K562 (cell line): ENCODE measurements at regions not wholly inside any gene's neighbourhood (a gene's known extent, or its start where the extent isn't known, plus 50 kb on each side); places are given as distances from the start of the nearest gene placed in this dataset.
"Not testable (repeated sequence)": the region's sequence is repeated elsewhere in the genome, so short reads cannot be mapped to it uniquely, and the experiment has no call there.

Source experiments
- ATAC-seq: fragments of 200-7000 bp; cut with Tn5 transposase; 3 replicates; pipeline ENCODE4 v1.9.1; 2020; ENCODE audit warnings: moderate library complexity
- BruUV-seq: library from RNA; stranded (reverse); fragments of 400-500 nt; replicated peaks from 2 replicates; lab custom pipeline; 2021; lab: Mats Ljungman, UMichigan
- CTCF ChIA-PET: fragments of 300-600 bp; formaldehyde crosslinking; extraction: SDS; loops from one replicate; lab custom pipeline; 2021; ENCODE audit warnings: low intra/inter-chr PET ratio; lab: Yijun Ruan, JAX
- POLR2A ChIA-PET: fragments of 300-600, 350-650 bp; sonication (Branson Sonifier 250); formaldehyde crosslinking; extraction: SDS; loops from one replicate; lab custom pipeline; 2021; ENCODE audit warnings: antibody characterized with exemption, inconsistent platforms; lab: Yijun Ruan, JAX
- DNase-seq, 4 experiments: peaks; one replicate each; pipeline versions ENCODE4 v3.0.0 to v3.0.0-alpha.2; 2011 to 2018; ENCODE audit warnings: low spot score in 3 of 4, mixed read lengths in 3 of 4; ENCODE audit errors: extremely low read depth in 1 of 4
- FAIRE-seq: peaks from 2 replicates; lab custom pipeline; 2011; peaks lifted over from hg19 to GRCh38; lab: Jason Lieb, UNC
- H2AFZ ChIP-seq: 2 replicates; pipeline ENCODE4 v1.6.0; 2011; ENCODE audit warnings: low read depth, low read length, control low read depth, inconsistent platforms
- H3K27ac ChIP-seq: fragments of 200-600 bp; 3 replicates; pipeline ENCODE4 v1.8.0; 2011; ENCODE audit warnings: low read depth, mild to moderate bottlenecking, control low read depth, inconsistent platforms, low read length, moderate library complexity, mixed read lengths; ENCODE audit errors: extremely low read depth
- H3K27me3 ChIP-seq, 2 experiments: fragments of 300-600 bp in 1 of 2; 2 replicates in 1 of 2; 3 replicates in 1 of 2; pipeline versions ENCODE4 v1.6.0 to v1.8.0; 2011; ENCODE audit warnings: inconsistent platforms in 2 of 2, low read length in 2 of 2, mild to moderate bottlenecking in 1 of 2, mixed read lengths in 1 of 2, moderate library complexity in 1 of 2; ENCODE audit not compliant: control insufficient read depth in 2 of 2, insufficient read depth in 2 of 2
- H3K36me3 ChIP-seq: fragments of 300-600 bp; 3 replicates; pipeline ENCODE4 v1.8.0; 2011; ENCODE audit warnings: mild to moderate bottlenecking, low read length, inconsistent platforms; ENCODE audit not compliant: control insufficient read depth, insufficient read depth
- H3K4me1 ChIP-seq, 2 experiments: fragments of 200-600 bp in 1 of 2; replicated peaks in 1 of 2; 2 replicates in 1 of 2; 3 replicates in 1 of 2; pipeline versions ENCODE4 v1.5.1 to v1.8.0; 2011; ENCODE audit warnings: inconsistent platforms in 2 of 2, low read length in 2 of 2, mild to moderate bottlenecking in 1 of 2, mixed read lengths in 1 of 2, moderate library complexity in 1 of 2; ENCODE audit not compliant: control insufficient read depth in 2 of 2, insufficient read depth in 2 of 2
- H3K4me2 ChIP-seq: 2 replicates; pipeline ENCODE4 v1.6.1; 2011; ENCODE audit warnings: low read length, control low read depth, inconsistent platforms, mixed read lengths; ENCODE audit not compliant: insufficient read depth
- H3K4me3 ChIP-seq: fragments of 200-600 bp; sonication (generic), shearing (Covaris generic); 2 replicates; pipeline ENCODE4 v1.5.1; 2016; ENCODE audit warnings: control low read depth, inconsistent platforms
- H3K79me2 ChIP-seq: fragments of 200-600 bp; 3 replicates; pipeline ENCODE4 v1.8.0; 2011; ENCODE audit warnings: low read length, inconsistent platforms; ENCODE audit not compliant: control insufficient read depth, insufficient read depth
- H3K9ac ChIP-seq, 2 experiments: 2 replicates each; pipeline versions ENCODE4 v1.6.0 to v1.6.1; 2011; ENCODE audit warnings: low read depth in 2 of 2, low read length in 2 of 2, control low read depth in 1 of 2, inconsistent platforms in 1 of 2, mild to moderate bottlenecking in 1 of 2, mixed read lengths in 1 of 2; ENCODE audit not compliant: insufficient read depth in 1 of 2
- H3K9me1 ChIP-seq: one replicate; pipeline ENCODE4 v1.6.0; 2011; ENCODE audit warnings: inconsistent platforms, mild to moderate bottlenecking, low read length, moderate library complexity; ENCODE audit not compliant: control insufficient read depth, insufficient read depth
- H3K9me3 ChIP-seq: replicated peaks from 2 replicates; pipeline ENCODE4 v1.5.1; 2011; ENCODE audit warnings: low read depth, low read length, inconsistent platforms; ENCODE audit not compliant: control insufficient read depth, insufficient read depth
- H4K20me1 ChIP-seq: replicated peaks from 2 replicates; pipeline ENCODE4 v1.6.1; 2011; ENCODE audit warnings: low read length, inconsistent platforms, mixed read lengths; ENCODE audit not compliant: control insufficient read depth, insufficient read depth
- HOMEZ ChIP-seq: fragments of 250-450 bp; sonication (Bioruptor Pico); IDR thresholded peaks from 2 replicates; pipeline ENCODE4 v1.4.0; 2020; ENCODE audit warnings: mild to moderate bottlenecking, moderate library complexity
- NFE2 ChIP-seq: IDR thresholded peaks from 2 replicates; pipeline ENCODE4 v1.6.1; 2014; ENCODE audit warnings: antibody characterized with exemption, low read depth
- POLR2AphosphoS5 ChIP-seq: IDR thresholded peaks from 2 replicates; pipeline ENCODE4 v1.6.1; 2011; ENCODE audit warnings: mild to moderate bottlenecking, low read depth, low read length, moderate library complexity; ENCODE audit not compliant: control insufficient read depth, insufficient read depth
- WGBS: fragments of 100-300 bp; shearing (Covaris generic); methylation state at CpG from one replicate; pipeline ENCODE4 v1.1.6; 2016; ENCODE audit warnings: low coverage, mixed read lengths; ENCODE audit not compliant: insufficient coverage; ENCODE audit errors: missing lambda C conversion rate; 5-methylcytosine and 5-hydroxymethylcytosine counted together
- in situ Hi-C: fragments of 300-500 bp; cut with MboI; formaldehyde crosslinking; loops from 4 replicates; pipeline ENCODE4 v1.15.0; 2018; ENCODE audit warnings: inconsistent platforms, mixed read lengths
- intact Hi-C: fragments of 100-400 bp; cut with micrococcal nuclease; formaldehyde crosslinking; loops from 2 replicates; pipeline ENCODE4 v1.14.2; 2022

GRCh38 chr13:18739310-18739709 lies 442.3 kb downstream of the TUBA3C start (continued):
- TF ChIP-seq HOMEZ (no peak), POLR2AphosphoS5 (no peak), NFE2 (peak; percentile 16; the same call in 1 of the 2 replicates)

GRCh38 chr13:18738086-18738485 lies 443.5 kb downstream of the TUBA3C start:
- peak; percentile 57 for FAIRE-seq
- BruUV-seq, POLR2A ChIA-PET: not testable (repeated sequence)

GRCh38 chr13:18727138-18727537 lies 454.5 kb downstream of the TUBA3C start:
- FAIRE-seq, H2AFZ ChIP-seq, H3K4me2 ChIP-seq, H3K9me3 ChIP-seq, ATAC-seq, POLR2A ChIA-PET, H3K36me3 ChIP-seq, DNase-seq, H3K27me3 ChIP-seq, CTCF ChIA-PET, H3K9ac ChIP-seq, H3K27ac ChIP-seq, H3K4me3 ChIP-seq, H3K79me2 ChIP-seq, H3K4me1 ChIP-seq, H4K20me1 ChIP-seq, H3K9me1 ChIP-seq, BruUV-seq, in situ Hi-C loops, intact Hi-C loops: not testable (repeated sequence)
- 0% methylated on average over 5 of the region's 17 CpGs for WGBS

More at GRCh38 chr13:18738086-18738485, 443.5 kb downstream of the TUBA3C start:
- H4K20me1 ChIP-seq, H3K79me2 ChIP-seq, H3K9me3 ChIP-seq, CTCF ChIA-PET, H3K9me1 ChIP-seq, H3K27me3 ChIP-seq, H3K4me2 ChIP-seq, H2AFZ ChIP-seq, ATAC-seq, H3K9ac ChIP-seq, H3K27ac ChIP-seq, in situ Hi-C loops, H3K4me3 ChIP-seq, H3K36me3 ChIP-seq, DNase-seq, intact Hi-C loops, H3K4me1 ChIP-seq: not testable (repeated sequence)
- WGBS = 0% methylated on average over 1 of the region's 4 CpGs
